Fibroblast of skin of back (primary cell): ENCODE measurements at regions not wholly inside any gene's neighbourhood (a gene's known extent, or its start where the extent isn't known, plus 50 kb on each side); places are given as distances from the start of the nearest gene placed in this dataset.

Source experiments
- DNase-seq: peaks from one replicate; pipeline ENCODE4 v3.0.0-alpha.2; 2013

DNA sequence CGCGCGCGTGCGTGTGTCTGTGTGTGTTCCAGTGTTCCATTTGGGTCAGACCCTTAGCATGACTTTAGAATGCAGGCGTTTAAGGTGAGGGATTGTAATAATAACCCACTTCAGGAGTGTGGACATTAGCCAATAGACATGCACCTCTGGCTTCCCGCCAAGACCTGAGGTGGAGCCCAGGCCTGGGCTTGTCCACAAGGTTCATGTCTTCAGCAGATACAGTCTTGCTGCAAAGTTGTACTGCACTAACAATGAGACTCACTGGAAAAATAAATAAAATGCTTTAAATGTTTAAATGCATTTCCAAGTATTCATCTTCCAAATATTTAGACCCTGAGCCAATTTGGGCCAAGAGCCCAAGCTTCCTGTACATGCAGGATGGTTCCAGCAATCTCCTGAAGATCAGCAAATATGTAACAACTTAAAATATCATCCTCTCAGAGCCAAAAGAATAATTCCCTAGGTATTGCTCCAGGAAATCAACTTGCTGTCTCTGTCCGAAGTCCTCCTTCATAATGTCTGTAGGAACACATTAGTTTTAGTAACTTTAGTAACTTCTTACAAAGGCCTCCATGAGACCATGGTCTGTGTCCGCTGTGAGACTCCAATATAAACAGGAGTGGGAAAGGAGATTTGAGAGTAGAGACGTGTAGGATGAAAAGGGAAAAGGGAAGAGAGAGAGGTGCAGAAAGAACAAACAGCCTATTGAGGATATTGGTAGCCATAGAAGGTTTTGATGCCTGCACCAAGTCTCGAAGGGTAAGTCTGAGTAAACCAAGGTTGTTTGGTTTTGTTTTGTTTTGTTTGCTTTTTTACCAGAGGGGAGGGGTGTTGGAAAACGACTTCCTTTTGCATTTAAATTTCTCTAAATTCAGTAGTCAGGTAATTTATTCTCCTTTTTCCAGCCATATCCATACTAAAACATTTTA, 98.5 kb upstream of the KLF3 start:
- DNase-seq = peak; percentile 82

DNA sequence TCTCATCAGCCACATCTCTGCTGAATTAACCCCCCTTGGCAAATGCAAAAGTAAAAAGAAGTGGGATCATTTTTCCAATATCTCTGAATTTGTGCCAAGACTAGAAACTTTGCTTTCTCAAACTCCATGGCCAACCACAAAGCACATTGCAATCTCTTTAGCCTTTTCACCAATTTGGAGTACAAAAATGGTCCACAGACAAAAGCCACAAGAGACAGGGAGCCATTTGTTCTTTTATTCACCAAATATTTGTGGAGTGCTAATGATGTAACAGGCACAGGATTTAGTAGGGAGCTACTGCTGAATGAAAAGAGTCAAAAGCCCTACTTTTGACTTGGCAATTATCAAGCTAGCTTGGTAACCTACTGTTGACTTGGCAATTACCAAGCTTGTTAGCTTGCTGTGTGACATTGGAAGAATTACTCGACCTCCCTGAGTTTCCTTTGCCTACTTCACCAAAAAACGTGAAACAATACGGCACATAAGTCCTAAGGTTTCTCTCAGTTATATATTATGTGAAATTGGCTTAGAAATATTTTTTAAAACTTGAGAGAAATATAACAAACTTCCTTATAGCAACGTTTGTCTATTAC, 97.1 kb upstream of the KLF3 start:
- DNase-seq = peak; percentile 11

DNA sequence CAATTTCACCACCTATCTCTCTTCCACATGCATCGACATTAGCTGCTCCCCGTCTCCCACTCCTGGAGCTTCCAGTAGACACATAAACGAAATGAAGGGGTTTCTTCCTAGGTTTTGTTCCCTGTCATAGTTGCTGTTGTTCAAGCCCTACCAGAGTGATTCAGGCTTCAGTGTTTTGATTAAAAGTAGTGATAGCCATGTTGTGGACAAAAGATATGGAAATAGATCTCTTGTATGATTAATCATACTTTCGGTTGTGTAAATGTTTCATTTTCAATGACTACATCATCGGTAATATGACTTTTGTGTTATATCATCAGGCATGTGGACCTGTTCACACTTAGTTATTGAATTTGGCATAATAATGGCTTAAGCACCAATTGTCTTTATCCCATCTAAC, 96.5 kb upstream of the KLF3 start:
- peak; percentile 24 for DNase-seq

DNA sequence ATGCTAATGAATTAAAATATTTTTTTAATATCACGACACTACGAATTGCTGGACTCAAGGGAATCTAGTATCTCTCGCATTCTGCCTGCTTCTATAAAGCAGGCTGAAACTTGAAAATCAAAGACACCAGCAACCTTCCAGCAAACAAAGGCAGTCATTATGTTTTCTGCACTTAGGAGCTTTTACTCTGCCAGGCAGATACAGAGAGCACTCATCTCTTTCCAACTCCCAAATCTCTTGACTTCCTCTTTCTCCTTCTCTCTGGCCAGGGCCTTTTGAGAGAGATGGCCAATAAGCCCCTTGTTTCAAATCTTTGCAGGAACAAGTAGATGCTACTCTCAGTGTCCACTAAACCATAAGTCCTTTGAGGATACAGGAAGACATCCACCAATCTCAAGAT, 95.2 kb upstream of the KLF3 start:
- DNase-seq = no peak

DNA sequence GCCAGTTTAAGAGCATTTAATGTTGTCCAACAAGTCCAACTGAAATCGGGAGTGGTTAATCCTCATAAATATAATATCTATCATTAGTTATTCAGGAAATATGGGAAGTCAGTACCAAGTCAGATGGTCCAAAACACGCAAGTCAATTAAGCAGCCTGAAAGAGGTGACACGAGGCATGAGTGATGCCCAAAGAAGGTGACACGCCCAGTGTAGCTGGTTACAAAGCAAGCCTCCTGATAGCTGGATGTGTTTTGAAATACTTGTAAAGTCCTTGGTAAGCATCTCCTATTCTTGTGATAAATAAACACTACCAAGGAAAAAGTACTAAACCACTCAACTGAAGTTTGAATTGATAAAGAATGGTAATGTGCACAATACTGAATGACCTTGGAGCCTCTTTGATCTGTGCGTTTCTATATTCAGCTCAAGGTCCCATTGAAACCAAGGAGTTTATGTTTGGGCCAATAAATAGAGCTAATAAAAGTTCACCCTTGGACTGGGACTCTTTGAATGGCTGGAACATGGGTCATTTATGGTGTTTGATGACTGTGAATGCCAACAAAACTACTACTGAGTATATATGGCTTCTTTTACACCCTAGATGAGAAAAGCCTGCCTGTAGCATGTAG, 93.2 kb upstream of the KLF3 start:
- no peak for DNase-seq

DNA sequence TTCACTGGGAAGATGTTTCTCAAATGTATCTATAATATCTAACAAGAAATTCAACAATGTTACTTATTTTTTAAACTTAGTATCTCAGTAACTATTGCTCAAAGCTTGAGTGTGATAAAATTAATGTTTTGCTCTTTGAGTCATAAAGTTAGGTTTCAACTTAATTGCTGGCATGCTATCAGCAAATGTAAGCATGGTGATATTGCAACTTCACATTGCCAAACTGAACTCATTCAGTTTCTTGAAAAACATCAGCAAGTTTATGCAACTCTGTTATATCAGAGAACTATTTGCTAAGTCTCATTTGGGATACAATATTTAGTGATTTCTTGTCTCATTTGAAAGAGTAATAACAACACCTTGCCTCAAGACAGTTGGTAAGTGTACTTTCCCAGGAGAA, 91.2 kb upstream of the KLF3 start:
- DNase-seq = no peak

DNA sequence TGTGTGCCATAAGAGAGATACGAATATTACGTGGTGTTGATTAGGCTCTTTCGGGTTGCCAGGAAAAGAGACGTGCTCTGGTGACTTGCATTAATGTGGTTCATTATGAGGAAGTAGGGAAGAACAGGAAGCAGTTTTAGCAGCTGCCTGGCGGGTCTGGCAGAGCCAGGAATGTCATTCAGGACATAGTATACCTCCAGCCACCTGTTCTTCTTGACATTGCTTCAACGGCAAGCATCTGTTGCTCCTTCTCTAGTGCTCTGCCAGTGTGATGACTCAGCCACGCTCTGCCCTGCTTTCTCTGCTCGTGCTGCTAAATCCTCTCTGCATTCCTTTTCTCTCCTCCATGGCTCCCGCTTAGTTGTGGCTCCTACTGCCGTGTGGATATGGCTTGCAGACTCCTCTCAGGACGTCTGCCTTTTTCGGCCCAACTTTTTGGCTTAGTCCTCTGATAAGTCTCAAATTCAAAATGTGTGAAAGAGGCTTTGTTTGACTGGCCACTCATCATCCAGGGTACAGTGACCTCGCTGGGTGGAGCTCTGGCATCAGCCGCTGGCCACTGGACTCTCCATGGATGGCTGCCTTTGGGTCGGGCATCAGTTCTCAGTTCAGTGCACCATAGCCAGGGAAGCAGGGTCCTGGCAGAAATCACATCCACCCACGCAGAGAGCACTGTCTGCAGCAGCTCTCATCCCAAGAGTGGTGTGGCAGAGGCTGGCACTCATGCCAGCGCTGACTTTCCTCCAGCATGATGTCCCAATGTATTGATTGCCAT, 89.3 kb upstream of the KLF3 start:
- DNase-seq = no peak

DNA sequence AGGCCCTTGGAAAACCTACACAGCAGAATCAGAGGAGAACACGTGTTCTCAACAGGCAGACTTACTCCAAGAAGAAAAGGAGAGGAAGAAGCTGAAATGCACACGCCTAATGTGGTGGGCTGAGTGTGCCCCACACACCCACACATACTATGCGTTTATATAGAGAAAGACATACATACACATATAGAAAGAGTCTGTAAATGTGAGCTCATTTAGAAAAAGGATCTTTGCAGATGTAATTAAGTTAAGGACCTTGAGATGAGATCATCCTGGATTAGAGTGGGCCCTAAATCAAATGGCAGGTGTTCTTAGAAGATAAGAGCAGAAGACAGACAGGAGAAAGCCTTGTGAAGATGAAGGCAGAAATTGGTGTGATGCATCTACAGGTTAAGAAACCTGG, 87.2 kb upstream of the KLF3 start:
- DNase-seq = no peak

DNA sequence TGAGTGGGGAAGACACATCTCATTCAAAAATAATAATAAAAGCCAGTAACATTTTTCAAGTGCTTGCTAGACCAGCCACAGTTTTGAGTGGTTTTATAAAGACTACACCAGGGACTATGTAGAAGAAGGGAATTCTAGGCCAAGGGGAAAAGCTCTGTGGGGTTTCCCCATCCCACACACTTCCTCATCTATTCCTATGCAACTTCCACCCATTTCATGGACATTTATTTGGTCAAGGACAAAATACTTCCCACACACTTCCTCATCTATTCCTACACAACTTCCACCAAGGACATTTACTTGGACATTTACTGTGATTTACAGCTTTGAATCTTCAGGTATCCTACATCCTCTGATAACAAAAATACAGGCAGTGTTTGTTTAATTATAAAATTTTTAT, 86.5 kb upstream of the KLF3 start:
- no peak for DNase-seq

DNA sequence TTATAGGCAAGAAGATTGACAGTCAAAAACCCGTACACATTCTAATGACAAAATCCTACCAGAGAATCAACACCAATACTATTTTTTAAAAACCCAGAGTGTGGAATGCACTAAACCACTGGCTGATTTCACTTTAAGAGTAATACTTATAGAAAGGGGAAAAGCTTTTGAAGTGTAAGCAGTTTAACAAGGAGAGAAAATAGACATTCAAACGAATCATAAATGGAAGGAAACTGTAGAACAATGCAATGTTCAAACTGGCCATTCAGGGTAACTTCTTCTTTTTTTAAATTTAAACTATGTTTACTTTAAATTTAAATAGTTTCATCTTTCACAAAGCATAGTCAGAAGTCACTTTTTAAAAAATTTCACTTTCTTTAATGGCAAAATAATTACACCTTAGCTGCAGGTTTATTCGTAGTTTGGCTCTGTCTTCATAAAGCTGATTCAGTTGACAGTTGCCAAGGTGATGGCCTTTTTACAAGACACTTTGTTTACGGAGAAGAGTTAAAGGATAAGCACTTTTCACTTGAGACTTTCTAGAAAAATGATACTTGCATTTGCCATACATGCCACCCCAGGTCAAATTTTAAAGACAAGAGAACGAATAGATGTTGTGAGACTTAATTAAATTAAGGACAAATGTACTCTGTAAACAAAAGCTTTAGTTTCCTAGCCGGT, 82.4 kb upstream of the KLF3 start:
- DNase-seq = no peak

DNA sequence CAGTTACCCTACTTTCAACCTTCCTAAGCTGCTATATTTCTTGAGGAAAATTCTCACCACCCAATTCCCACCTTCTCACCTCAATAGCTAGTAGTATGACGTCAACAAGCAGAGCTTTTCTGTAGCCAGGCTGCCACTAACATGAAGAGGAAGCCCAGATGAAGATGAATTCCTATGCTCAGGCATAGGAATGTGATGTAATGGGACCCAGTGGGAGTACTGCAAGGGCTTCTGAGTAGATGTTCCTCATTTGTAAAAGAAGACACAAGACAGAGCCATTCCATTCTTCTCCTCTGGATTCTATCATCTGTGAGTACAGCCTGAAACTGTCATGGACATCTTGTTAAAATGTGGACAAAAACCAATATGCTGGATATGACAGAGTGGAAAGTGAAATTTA, 81.6 kb upstream of the KLF3 start:
- DNase-seq = no peak

DNA sequence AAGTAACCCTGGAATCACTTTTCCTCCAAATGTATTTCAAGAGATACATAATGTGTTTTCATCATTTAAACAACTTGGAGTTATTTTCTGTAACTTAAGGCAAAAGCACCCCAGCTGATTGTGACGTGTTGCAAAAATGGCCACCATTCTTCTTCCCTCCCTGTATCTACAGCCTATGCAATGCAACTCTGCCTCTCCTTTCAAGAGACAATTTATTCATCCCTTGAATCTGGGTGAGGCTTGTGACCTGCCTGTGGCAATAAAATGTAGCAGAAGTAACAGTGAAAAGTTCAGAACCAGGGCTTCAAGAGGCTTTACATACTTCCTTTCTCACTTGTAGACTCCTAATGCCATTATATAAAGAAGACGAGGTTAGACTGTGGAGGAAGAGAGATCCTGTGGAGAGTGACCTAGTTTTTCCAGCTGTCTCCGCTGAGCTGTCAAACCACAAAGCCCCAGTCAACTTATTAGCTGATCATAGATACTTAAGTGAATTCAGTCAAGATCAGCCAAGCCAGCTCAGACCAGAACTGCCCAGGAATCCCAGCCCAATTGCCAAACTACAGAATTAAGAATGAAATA, 81.0 kb upstream of the KLF3 start:
- DNase-seq = peak; percentile 34

DNA sequence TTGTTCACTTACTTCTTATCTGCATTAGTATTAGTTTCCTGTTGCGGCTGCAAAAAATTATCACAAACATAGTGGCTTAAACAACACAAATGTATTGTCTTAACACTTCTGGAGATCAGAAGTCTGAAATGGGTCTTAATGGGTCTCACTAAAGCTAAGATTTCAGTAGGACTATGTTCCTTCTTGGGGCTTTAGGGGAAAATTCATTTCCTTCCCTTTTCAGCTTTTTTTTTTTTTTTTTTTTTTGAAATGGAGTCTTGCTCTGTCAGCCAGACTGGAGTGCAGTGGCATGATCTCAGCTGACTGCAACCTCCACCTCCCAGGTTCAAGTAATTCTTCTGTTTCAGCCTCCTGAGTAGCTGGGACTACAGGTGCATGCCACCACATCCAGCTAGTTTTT, 78.1 kb upstream of the KLF3 start:
- DNase-seq = no peak

DNA sequence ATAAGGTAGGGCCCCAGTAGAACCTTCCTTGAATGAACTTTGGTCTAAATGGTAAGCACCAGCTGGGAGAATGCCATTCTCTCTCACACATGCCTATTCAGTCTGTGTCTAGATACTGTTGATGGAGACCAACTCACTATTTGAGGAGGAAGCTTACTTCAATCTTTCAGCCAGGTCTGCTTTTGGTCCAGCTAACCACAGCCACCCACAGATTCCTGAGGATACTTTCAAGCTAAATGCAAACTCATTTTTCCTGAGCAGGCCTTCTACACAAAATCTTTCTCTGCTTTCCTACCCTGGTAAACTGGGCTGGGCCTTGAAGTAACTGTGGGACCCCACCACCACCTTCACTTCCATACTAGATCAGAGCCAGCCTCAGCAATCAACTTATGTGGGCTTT, 76.9 kb upstream of the KLF3 start:
- DNase-seq = no peak

DNA sequence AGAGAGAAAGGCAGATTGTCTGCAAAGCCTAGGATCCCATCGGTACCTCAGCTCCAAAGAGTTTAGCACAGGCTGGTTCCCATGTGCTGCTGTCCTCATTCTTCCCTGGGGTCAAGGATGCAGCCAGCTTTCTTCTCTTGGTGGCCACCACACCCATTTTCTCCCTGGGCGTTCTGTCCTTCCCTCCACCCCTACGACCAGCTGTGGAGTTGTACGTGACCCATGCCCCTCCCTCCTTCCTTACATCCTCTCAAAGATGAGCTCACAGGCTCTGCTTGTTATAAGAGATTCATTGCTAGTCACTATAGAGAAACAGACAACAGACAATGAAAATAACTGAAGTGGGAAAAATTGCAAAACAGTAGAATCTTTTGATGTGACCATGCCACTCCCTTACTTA, 74.0 kb upstream of the KLF3 start:
- no peak for DNase-seq

DNA sequence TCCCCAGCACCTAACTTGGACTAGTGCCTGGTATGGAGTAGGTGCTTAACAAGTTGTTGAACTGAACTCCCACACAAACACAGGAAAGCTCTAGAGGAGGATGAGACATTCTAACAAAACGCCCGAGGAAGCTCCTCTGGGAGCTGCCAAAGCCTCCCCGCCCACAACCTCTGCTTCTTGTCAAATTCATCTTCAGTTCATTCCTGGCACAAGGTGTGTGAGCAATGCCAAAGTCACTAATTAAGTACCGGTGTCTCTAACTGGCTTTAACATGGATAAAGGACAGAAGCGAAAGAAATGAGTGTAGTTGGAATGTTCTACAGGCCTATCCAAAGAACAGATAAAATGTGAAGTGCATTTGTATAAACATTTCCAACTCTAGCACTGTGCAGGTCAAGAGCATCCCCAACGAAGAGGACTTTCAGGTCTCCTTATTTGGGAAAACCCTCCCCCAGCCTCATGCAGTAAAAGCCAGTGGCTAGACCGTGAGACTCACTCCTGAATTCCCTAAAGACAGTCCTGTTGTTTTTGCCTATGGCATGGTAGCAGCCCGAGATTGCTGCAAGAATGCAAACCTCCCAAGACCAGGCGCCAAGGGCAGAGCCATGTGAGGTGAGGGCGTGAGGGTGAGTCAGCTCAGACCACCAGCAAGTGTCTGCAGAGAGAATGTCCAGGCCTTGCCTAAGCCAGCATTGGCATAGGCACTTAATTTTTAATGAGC, 72.2 kb upstream of the KLF3 start:
- DNase-seq = peak; percentile 20

DNA sequence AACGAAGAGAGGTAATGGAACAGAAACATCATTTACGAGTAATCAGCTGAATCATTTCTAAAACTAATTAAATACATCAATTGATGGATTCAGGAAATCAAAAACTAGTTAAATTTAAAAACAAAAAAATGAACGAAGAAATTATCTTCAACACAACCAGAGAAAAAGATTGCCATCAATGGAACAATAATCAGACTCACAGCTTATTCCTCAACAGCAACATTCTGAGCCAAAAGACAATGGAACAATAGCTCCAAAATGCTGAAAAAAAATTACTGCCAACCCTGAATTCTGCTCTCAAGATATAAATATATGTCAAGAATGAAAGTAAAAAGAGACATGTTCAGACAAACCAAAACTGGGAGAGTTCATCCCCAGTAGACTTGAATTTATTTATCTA, 65.5 kb upstream of the KLF3 start:
- no peak for DNase-seq

DNA sequence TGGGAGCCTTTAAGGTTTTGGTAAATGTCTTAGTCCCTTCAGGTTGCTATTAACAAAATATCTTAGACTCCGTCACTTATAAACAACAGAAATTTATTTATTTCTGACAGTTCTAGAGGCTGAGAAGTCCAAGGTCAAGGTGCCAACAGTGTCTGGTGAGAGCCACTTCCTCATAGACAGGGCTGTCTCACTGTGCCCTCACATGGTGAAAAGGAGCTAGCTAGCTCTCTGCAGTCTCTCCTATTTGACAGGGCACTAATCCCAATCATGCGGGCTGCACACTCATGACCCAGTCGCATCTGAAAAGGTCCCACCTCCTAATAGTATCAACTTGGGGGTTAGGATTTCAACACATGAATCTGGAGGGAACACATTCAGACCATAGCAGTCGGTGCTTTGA, 63.4 kb upstream of the KLF3 start:
- no peak for DNase-seq

DNA sequence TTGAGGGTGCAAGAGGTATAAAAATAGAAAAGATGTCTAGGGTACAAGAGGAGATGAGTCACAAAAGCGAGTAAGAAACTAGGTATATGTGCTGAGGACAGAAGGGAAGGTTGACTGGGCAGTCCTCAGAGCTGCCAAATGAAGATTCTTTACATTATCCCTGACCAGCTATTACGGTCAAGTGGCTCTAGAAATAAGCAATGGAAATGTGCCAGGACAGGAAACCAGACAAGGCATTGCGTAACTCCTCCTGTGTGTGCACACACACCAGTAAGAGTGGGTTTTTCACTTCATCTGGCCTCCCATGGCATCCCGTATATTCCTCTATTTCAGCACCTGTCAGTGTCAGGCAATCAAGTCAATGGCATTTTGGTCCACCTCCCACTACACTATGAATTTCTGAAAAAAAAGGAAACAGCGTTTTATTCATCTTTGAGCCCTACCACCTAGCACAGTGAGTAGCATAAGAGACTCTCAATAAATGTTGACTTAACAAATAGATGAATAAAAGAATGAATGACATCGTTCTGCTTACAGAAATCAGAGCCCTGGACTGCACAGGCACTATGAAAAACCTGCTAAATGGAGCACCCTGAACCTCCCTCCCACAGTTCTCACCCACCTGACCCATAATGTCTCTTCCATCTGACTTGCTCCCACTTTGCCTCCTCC, 62.6 kb upstream of the KLF3 start:
- DNase-seq = peak; percentile 53

DNA sequence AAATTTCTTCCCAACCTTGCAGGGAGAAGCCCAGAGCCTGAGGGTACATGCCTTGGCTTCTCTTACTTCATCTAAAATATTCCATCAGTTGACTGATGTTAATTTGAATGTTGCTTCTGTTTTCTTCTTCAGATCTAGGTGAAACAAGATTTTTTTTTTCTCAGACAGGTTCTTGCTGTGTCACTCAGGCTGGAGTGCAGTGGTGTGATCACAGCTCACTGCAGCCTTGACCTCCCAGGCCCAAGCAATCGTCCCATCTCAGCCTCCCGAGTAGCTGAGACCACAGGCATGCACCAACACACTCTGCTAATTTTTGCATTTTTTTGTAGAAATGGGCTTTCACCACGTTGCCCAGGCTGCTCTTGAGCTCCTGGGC, 62.1 kb upstream of the KLF3 start:
- no peak for DNase-seq

DNA sequence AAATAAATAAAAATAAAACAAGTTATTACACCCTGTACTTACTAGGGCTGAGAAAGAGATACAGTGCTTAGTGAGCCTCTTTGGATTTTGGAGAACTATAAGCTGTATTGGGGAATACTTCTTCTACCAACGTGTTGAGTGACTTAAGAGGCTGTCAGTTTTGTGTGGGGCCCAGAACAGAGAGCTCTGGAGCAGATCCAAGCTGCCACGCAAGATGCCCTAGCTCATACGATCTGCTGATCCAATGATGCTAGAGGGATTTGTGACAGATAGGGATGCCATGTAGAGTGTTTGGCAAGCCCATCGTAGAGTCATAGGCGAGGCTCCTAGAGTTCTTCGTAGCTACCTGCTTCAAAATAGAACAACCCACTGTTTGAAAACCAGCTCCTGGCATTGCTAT, 60.3 kb upstream of the KLF3 start:
- no peak for DNase-seq
